Hepatocyte (in vitro differentiated cells): ENCODE measurements at regions not wholly inside any gene's neighbourhood (a gene's known extent, or its start where the extent isn't known, plus 50 kb on each side); places are given as distances from the start of the nearest gene placed in this dataset.

ENCODE experiments used
- CTCF ChIP-seq: fragments of 200-600 bp; sonication (generic); IDR thresholded peaks from 2 replicates; pipeline ENCODE4 v1.5.1; 2016; ENCODE audit warnings: antibody characterized with exemption, mild to moderate bottlenecking; ENCODE audit not compliant: poor library complexity
- EZH2 ChIP-seq: fragments of 200-600 bp; sonication (generic); IDR thresholded peaks from 2 replicates; pipeline ENCODE4 v1.6.1; 2016; ENCODE audit warnings: antibody characterized with exemption, mild to moderate bottlenecking, borderline replicate concordance

- TF ChIP-seq EZH2 (no peak), CTCF (no peak)
Observed at GRCh38 chr6:4698901-4699659, 77.1 kb upstream of the CDYL start.
